HG03159 (cell line): ENCODE measurements at regions not wholly inside any gene's neighbourhood (a gene's known extent, or its start where the extent isn't known, plus 50 kb on each side); places are given as distances from the start of the nearest gene placed in this dataset.

Experiments used
- ATAC-seq: cut with Tn5 transposase; IDR thresholded peaks from one replicate; pipeline ENCODE4 v1.9.1; 2021; ENCODE audit warnings: mild to moderate bottlenecking, moderate library complexity; ENCODE audit not compliant: unreplicated experiment

DNA sequence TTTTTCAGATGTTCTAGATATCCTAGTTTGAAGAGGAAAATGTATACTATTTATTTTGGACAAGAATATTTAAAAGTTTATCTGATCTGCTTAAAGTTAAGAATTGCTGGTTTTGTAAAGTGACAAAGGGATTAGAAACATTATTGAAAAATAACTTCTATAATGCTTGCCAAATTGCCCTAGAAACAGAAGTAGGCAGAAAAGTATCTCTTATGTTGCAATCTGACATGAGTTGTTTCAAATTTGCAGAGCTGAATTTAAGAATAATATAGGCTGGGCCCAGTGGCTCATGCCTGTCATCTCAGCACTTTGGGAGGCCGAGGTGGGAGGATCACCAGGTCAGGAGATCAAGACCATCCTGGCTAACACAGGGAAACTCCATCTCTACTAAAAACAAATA, 777.1 kb downstream of the LIG4 start:
- ATAC-seq, result no peak

- ATAC-seq, result no peak
These were observed 781.0 kb downstream of the LIG4 start for GRCh38 chr13:107434347-107434746.

- ATAC-seq, result no peak
These were observed 787.8 kb downstream of the LIG4 start for GRCh38 chr13:107427536-107427935.

- ATAC-seq, result no peak
These were observed 792.9 kb downstream of the LIG4 start for GRCh38 chr13:107422421-107422820.

- no peak for ATAC-seq
These were observed 793.4 kb downstream of the LIG4 start for GRCh38 chr13:107421951-107422350.

GRCh38 chr13:107421028-107421427, 794.3 kb downstream of the LIG4 start:
- no peak for ATAC-seq

DNA sequence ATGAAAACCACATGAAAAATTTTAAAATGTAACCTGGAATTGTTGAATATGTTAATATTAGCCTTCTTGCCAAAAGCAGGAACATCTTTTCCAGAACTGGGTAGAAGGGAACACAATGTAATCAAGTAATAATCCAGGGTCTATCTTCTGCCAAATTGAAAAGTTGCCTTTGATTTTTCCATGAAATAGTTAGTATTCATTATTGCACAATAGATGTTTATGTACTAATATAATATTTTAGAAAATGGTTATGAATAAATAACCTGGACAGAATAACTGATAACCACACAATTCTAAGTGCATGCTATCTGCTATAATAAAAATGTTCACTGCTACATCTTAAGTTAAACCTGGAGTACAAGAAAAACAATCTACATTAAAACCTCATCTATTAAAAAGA, 802.3 kb downstream of the LIG4 start:
- ATAC-seq, result no peak

GRCh38 chr13:107407074-107407473, 808.3 kb downstream of the LIG4 start:
- no peak for ATAC-seq

DNA sequence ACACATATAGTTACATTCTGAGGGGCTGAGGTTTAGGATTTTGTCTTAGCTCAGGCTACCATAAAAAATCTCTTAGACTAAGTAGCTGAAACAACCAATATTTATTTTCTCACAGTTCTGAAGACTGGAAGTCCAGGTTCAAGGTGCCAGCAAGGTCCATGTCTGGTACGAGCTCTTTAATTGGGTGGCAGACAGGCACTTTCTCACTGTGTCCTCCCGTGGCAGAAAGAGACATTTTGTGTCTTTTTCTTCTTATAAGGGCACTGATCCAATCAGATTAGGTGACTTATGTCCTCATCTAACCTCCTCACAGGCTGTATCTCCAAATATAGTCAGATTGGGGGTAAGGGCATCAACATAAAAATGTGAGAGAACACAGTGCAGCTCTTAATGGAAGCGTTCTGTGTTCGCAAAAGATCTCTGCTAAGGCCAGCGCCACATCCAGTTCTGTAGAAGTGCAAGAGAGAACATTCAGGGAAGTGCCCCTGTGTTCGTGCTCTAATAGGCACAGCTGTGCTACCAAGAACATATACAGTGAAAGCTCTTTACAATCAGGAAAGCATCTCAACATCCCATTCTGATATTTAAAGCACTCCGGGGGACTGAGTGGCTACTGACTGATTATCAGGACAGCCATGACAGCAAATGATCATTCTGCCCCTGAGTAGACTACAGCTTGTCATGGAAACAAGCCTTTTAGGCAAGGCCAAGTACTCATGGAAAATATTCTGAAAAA, 819.2 kb downstream of the LIG4 start:
- no peak for ATAC-seq

DNA sequence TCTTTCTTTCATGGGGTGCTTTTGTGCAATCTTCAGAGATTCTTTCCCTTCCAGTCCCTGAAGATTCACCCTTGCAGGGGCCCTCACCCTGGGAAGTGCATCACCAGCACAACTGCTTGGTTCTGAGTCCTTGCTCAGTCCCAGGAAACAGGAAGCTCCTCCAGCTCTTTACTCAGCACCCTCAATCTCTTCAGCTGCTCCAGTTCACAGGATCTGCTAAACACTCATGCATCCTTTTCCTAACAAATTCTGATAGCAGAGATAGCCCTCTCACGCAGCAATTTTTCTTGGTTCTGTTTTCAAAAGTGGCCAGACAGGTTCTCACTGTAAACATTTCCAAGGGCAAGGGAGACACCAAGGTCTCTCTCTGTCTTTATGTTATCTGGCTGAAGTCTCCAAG, 823.1 kb downstream of the LIG4 start:
- ATAC-seq, result no peak

GRCh38 chr13:107387525-107387924, 819.6 kb upstream of the ARGLU1 start:
- ATAC-seq, result no peak

- no peak for ATAC-seq
These were observed 811.6 kb upstream of the ARGLU1 start for GRCh38 chr13:107379407-107380155.

DNA sequence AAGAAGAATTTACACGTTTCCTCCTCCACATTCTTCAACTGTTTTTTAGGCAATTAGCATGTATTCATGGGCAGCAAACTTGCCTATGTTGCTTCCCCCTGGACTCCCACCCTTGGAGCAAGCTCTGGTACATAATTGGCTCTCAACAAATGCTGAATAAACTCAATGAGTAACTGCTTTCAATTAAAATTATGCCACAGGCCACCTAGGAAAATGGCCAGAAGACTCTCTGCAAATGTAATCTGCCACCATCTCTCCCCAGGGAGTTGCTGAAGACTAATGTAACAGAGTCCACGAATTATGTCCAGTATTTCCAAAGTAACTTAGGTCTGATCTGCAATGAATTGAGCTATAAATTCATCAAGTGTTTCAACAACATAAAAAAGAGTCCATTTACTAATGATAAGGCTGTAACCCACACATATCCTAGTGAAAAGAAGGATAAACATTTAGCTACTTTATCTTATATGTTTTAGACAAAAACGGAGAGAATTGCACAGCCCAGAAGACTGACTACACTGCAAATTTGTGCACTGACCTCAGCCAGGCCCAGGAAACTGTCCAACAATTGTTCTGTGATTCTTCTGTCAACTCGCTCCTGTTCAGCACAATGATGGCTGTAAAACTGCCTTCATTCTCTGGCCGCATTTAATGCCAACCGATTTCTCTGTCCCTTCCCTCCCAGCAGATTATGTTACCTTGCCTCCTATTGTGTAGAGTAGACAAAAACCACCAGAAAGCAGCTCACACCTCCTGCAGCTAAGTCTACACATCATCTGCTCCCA, 808.6 kb upstream of the ARGLU1 start:
- no peak for ATAC-seq

GRCh38 chr13:107375701-107376340, 807.9 kb upstream of the ARGLU1 start:
- no peak for ATAC-seq

DNA sequence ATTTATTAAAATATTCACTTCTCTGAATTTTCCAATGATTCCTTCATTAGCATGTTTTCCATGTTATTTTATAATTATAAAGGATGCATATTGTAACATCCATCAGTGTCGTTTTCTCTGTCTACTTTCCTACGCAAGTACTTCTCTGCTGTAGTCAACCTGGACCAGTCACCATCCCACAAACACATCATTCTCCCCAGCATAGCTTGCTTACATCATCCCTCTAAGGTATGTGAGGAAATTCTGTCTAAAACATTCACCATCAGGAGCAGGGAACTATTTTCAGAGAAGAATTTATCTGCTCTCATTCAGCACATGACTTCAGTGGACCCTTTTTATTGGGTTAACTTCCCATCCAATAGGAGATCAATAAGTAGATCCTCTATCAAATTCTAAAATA, 806.1 kb upstream of the ARGLU1 start:
- no peak for ATAC-seq

DNA sequence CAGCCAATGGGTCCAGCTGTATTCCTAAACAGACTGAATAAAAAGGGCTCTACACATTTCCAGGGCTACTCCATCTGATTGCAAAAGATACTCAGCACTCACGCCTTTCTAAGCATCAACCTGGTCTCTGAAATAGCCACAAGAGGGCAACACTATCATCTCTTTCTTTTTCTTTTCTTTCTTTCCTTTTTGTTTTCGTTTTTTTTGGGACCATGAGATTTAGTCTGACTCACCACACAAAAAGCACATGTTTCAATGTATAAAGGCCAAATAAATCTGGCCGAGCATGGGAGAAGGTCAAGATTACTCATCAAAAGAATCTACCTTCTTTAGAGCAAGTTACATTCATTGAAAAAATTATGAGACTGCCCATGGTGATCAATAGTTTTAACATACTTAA, 805.6 kb upstream of the ARGLU1 start:
- no peak for ATAC-seq

DNA sequence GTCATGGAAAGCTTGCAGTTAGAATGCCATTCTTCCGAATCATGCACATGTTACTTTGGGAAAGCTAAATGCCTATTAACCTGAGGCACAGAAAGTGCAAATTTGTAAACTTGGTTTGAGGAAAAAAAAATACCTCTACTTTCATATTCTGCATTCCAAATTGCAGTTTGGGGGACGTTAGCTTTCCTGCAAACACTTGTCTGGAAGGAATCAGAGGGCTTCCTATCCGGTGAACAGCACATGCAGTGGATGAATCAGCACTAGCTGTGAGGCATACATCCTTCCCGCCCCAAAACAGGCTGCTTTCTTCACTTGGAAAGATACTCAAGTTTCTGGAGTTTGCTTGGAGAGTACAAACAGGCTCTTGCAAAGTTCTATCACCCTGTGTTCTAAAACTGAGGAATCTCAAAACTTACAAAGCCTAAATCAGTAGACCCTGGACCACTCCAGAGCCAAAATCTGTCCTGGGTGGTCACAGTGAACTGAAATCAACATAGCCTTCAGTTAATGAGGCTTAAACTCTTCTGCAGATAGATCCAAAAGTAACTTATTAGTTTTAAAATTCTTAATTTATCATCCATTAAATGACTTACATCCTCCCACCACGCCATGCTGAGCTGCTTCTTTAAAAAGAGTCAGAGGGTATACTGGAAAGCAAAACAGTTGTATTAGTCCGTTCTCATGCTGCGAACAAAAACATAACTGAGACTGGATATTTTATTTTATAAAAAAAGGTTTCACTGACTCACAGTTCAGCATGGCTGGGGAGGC, 802.3 kb upstream of the ARGLU1 start:
- ATAC-seq, result no peak

- ATAC-seq, result no peak
These were observed 799.3 kb upstream of the ARGLU1 start for GRCh38 chr13:107367258-107367657.

- no peak for ATAC-seq
These were observed 797.7 kb upstream of the ARGLU1 start for GRCh38 chr13:107365466-107366215.

DNA sequence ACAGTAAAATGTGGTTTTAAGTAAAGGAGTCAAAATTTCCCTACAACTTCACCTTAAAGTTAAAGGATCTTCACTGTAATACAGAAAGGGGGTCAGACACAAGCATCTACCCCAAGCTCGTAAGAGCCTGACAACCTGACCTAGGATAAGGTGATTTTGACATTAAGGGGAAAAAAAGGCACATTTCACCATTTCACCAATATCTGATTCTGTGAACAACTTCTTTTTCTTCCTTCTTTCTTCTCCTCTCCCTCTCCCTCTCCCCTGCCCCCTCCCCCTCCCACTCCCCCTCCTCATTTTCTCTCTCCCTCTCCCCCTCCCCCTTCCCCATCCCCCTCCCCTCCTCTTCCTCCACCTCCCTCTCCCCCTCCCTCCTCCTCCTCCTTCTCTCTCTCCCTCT, 796.7 kb upstream of the ARGLU1 start:
- ATAC-seq, result no peak
